Stimulated activated CD4-positive, alpha-beta T cell treated with anti-CD3 and anti-CD28 coated beads, Interleukin-2, amount 100 ng/mL, for 24 hours (primary cell): ENCODE measurements at regions not wholly inside any gene's neighbourhood (a gene's known extent, or its start where the extent isn't known, plus 50 kb on each side); places are given as distances from the start of the nearest gene placed in this dataset.
"Not testable (repeated sequence)": the region's sequence is repeated elsewhere in the genome, so short reads cannot be mapped to it uniquely, and the experiment has no call there.

Experiments used
- DNase-seq, 2 donors: peaks; one replicate each; pipeline ENCODE4 v3.0.0-alpha.2; 2020

- DNase-seq = not testable (repeated sequence)
These were observed 87.4 kb upstream of the TGIF2LY start for GRCh38 chrY:3491423-3491822.

- not testable (repeated sequence) for DNase-seq
These were observed 84.3 kb upstream of the TGIF2LY start for GRCh38 chrY:3494539-3494938.

- DNase-seq = peak in 1 of 2 donors; percentile 1
These were observed 51.8 kb upstream of the TGIF2LY start for GRCh38 chrY:3527040-3527439.
